Upper lobe of right lung (tissue), 1 donor: ENCODE measurements at regions not wholly inside any gene's neighbourhood (a gene's known extent, or its start where the extent isn't known, plus 50 kb on each side); places are given as distances from the start of the nearest gene placed in this dataset.

ENCODE experiments used
- ATAC-seq: fragments of 200-7000 bp; cut with Tn5 transposase; one replicate; pipeline ENCODE4 v1.9.1; 2020; ENCODE audit warnings: mild to moderate bottlenecking, moderate library complexity
- DNase-seq: peaks from one replicate; pipeline ENCODE4 v3.0.0-alpha.2; 2020
- H3K27ac ChIP-seq: fragments of 200-600 bp; one replicate; pipeline ENCODE4 v1.8.0; 2022
- H3K27me3 ChIP-seq: fragments of 200-600 bp; one replicate; pipeline ENCODE4 v1.8.0; 2022; ENCODE audit warnings: mild to moderate bottlenecking
- H3K36me3 ChIP-seq: fragments of 200-600 bp; one replicate; pipeline ENCODE4 v1.8.0; 2022
- H3K4me1 ChIP-seq: fragments of 200-600 bp; one replicate; pipeline ENCODE4 v1.8.0; 2022
- H3K4me3 ChIP-seq: fragments of 200-600 bp; one replicate; pipeline ENCODE4 v1.8.0; 2022; ENCODE audit warnings: mild to moderate bottlenecking
- H3K9me3 ChIP-seq: fragments of 200-600 bp; one replicate; pipeline ENCODE4 v1.8.0; 2022
- intact Hi-C: fragments of 100-400 bp; cut with DNase I; formaldehyde crosslinking; loops from one replicate; pipeline ENCODE4 v1.11.0; 2022
- TF ChIP-seq, protein P1 (sequence below): fragments of 200-600 bp; IDR thresholded peaks from one replicate; pipeline ENCODE4 v1.8.0; 2022; ENCODE audit warnings: antibody characterized with exemption
- donor health status: DM: no; HTN: yes; CAD: no; lungs with severe emphysema.

DNA sequence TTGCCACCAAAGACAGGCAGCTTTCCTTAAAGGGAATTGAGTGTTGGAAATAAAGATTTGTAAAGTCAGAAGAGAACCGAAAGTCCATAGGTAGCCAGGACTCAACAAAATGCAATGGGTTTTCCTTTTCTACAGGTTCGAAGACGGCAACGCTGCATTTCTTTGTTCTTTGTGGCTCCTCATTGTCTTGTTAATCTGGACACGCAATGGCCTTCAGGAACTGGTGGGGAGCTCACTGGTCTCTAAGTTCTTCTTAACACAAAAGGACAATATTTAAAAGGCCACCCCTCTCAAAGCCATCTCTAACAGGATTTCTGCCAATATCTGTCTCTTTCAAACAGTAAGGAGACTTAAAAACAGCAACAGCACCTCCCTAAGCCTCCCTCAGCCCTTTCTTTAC lies 170.6 kb downstream of the RMI1 start:
- TF ChIP-seq, protein P1, sequence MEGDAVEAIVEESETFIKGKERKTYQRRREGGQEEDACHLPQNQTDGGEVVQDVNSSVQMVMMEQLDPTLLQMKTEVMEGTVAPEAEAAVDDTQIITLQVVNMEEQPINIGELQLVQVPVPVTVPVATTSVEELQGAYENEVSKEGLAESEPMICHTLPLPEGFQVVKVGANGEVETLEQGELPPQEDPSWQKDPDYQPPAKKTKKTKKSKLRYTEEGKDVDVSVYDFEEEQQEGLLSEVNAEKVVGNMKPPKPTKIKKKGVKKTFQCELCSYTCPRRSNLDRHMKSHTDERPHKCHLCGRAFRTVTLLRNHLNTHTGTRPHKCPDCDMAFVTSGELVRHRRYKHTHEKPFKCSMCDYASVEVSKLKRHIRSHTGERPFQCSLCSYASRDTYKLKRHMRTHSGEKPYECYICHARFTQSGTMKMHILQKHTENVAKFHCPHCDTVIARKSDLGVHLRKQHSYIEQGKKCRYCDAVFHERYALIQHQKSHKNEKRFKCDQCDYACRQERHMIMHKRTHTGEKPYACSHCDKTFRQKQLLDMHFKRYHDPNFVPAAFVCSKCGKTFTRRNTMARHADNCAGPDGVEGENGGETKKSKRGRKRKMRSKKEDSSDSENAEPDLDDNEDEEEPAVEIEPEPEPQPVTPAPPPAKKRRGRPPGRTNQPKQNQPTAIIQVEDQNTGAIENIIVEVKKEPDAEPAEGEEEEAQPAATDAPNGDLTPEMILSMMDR: no peak
- intact Hi-C loops: no loop called here
- DNase-seq: no peak
- peaks cover 10% of the 10 kb centered on the region for H3K4me1 ChIP-seq
- no peaks in the 10 kb centered on the region for H3K27me3 ChIP-seq
- H3K27ac ChIP-seq: no peak overlapping the region
- H3K4me3 ChIP-seq: no peak overlapping the region
- ATAC-seq: no peak
- H3K9me3 ChIP-seq: no peaks in the 10 kb centered on the region
- no peaks in the 10 kb centered on the region for H3K36me3 ChIP-seq

DNA sequence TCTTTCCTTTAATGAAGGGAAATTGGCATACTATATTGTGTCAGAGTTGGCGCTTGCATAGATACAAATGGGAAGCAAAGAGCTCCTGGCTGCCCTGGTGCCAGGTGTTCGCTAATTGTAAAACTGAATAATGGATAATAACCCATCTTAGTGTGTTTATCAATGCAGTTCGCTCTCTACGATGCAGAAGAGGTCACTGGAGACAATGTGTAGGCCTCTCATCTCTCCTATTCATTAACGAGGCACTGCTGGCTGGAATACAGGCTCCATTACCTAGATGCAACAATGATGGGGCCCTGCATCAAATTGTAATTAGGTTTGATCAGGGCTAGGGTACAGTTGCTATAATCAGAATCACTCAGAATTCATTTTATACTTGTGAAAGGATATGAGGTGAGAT lies 171.0 kb downstream of the RMI1 start:
- ATAC-seq: no peak

DNA sequence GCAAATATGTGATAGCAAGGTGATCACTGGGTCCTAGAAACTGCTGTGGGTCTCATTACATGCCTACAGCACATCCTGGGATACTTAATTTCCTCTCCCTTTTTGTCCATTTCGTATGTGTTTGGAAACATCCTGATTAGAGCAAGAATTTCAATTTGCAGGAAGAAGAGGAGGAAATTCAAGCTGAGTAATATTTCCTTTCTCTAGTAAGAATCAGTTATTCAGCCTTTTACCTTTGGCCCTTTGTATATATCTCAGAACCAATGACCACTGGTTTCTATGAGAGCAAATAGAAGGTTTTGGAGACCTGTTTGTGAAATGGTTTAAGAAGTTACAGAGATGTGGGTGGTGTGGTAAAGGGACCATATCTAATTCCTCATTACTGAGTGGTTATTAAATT lies 171.6 kb downstream of the RMI1 start:
- Histone ChIP-seq H3K27me3 (no peaks in the 10 kb centered on the region), H3K4me3 (no peak overlapping the region), H3K36me3 (no peaks in the 10 kb centered on the region), H3K27ac (no peak overlapping the region), H3K4me1 (peaks cover under 1% of the 10 kb centered on the region), H3K9me3 (no peaks in the 10 kb centered on the region)
- TF ChIP-seq, protein P1: no peak
- no peak for DNase-seq
- intact Hi-C loops: no loop called here
- no peak for ATAC-seq

More for the DNA sequence above, 171.0 kb downstream of the RMI1 start:
- TF ChIP-seq, protein P1: no peak
- Histone ChIP-seq H3K9me3 (no peaks in the 10 kb centered on the region), H3K27ac (no peak overlapping the region), H3K27me3 (no peaks in the 10 kb centered on the region), H3K36me3 (no peaks in the 10 kb centered on the region), H3K4me1 (peaks cover 6% of the 10 kb centered on the region), H3K4me3 (no peak overlapping the region)
- no peak for DNase-seq
- intact Hi-C loops: no loop called here

DNA sequence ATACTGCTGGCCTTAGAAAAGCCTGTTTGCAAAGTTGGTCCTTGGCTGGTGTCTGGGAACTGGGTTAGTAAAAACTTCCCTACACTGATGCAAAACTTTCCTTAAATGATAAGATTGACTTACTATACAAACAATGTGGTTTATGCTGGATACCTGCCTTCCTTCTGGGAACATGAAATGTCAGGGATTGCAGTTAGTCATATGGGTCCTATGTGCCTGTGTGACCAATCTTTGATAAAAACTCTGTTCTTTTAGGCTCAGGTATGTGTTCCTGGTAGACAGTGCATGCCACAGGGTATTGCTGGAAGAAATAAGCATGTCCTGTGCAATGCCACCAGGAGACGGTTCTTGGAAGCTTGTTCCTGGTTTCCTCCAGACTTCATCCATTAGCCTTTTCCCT lies 173.3 kb downstream of the RMI1 start:
- H3K4me3 ChIP-seq: no peak overlapping the region
- no peaks in the 10 kb centered on the region for H3K4me1 ChIP-seq
- ATAC-seq (no peak), DNase-seq (no peak)
- H3K27ac ChIP-seq: no peak overlapping the region
- H3K36me3 ChIP-seq: no peaks in the 10 kb centered on the region
- TF ChIP-seq, protein P1: no peak
- H3K9me3 ChIP-seq: no peaks in the 10 kb centered on the region
- H3K27me3 ChIP-seq: no peaks in the 10 kb centered on the region
- intact Hi-C loops: no loop called here

DNA sequence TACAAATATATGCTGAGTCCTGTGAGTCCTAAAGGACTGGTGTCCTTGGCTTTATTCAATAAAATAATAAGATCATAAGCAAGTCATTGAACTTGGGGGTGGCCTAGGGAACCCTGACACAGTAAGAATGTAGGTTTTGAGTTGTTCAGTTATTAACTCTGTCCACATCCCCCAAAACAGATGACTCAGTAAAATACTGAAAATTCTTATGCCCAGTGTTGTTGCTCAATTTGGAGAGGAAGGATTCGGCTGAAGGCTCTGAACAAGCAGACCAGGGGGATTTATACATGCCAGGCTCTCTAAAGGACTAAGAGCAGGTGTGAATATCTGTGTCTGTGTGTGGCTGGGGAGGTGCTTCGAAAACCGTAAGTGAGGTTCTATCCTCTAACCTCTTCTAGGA lies 173.7 kb downstream of the RMI1 start:
- Histone ChIP-seq H3K27ac (no peak overlapping the region), H3K9me3 (no peaks in the 10 kb centered on the region), H3K27me3 (no peaks in the 10 kb centered on the region), H3K36me3 (no peaks in the 10 kb centered on the region), H3K4me3 (no peak overlapping the region), H3K4me1 (no peaks in the 10 kb centered on the region)
- DNase-seq: no peak
- ATAC-seq: no peak
- intact Hi-C loops: no loop called here
- TF ChIP-seq, protein P1: no peak

DNA sequence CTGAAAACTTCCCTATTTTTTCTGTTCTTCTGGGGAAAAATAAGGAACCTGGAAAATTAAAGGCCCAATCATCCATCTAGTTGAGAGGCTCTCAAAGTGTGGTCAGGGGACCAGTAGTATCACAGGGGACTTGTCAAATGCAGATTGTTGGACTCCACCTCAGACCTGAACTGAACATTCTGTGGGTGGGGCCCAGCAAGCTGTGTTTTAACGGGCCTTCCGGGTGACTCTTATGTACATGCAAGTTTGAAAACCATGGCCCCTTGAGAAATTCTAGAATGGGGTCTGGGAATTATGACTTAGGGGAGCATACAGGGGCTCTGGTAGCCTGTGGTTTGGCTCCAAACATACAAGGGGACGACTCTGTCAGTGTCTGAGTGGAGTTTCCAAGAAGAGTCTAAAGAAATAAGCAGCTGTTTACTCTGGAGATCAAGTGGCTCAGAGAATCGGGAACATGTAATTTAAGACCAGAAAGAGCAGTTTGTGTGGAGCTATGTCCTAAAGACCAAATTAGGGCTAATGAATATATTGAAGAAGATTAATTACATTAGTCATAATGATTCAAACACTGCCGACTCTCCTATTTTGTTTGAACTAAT lies 177.4 kb downstream of the SLC28A3 start:
- DNase-seq (no peak), ATAC-seq (no peak)
- Histone ChIP-seq H3K27me3 (no peaks in the 10 kb centered on the region), H3K9me3 (no peaks in the 10 kb centered on the region), H3K4me1 (no peaks in the 10 kb centered on the region), H3K4me3 (no peak overlapping the region), H3K36me3 (no peaks in the 10 kb centered on the region), H3K27ac (no peak overlapping the region)
- intact Hi-C loops: no loop called here
- TF ChIP-seq, protein P1: no peak
